ENCODE measurements at regions not wholly inside any gene's neighbourhood (a gene's known extent, or its start where the extent isn't known, plus 50 kb on each side); places are given as distances from the start of the nearest gene placed in this dataset.

GRCh38 chr7:12957487-12957886, 270.1 kb downstream of the ARL4A start:
- H3K4me3 ChIP-seq (ENCODE audit: insufficient read depth, low read length, poor library complexity, severe bottlenecking) = no peak overlapping the region
- TF ChIP-seq CTCF (IDR thresholded peaks at IDR 0.05; ENCODE audit: insufficient read depth, low read length, poor library complexity, severe bottlenecking) (no peak), EZH2phosphoT487 (conservative IDR thresholded peaks at IDR 0.05; ENCODE audit: low read length) (no peak)
- H3K27me3 ChIP-seq (ENCODE audit: low read length) = no peaks in the 10 kb centered on the region
- H3K4me2 ChIP-seq (ENCODE audit: low read depth, low read length, poor library complexity, severe bottlenecking) = no peak overlapping the region
- H3K79me2 ChIP-seq (ENCODE audit: insufficient read depth, low read length) = no peaks in the 10 kb centered on the region
- no peak overlapping the region for H2AFZ ChIP-seq (ENCODE audit: low read depth, low read length, severe bottlenecking)
- H3K9me2 ChIP-seq (replicated peaks; ENCODE audit: insufficient read depth, low read length) = no peaks in the 10 kb centered on the region
- H4K20me1 ChIP-seq (ENCODE audit: low read depth, low read length) = no peaks in the 10 kb centered on the region
- no peak overlapping the region for H3K9ac ChIP-seq (ENCODE audit: low read length)
- H3F3A ChIP-seq (ENCODE audit: insufficient read depth) = no peaks in the 10 kb centered on the region
- no peaks in the 10 kb centered on the region for H3K36me3 ChIP-seq (ENCODE audit: low read length)
- H3K27ac ChIP-seq (ENCODE audit: low read depth, low read length) = no peak overlapping the region
- H3K9me3 ChIP-seq (ENCODE audit: insufficient read depth, low read length) = no peaks in the 10 kb centered on the region

GRCh38 chr7:12961910-12962480, 274.6 kb downstream of the ARL4A start:
- Histone ChIP-seq H3F3A (ENCODE audit: insufficient read depth) (no peaks in the 10 kb centered on the region), H3K79me2 (ENCODE audit: insufficient read depth, low read length) (no peaks in the 10 kb centered on the region), H4K20me1 (ENCODE audit: low read depth, low read length) (no peaks in the 10 kb centered on the region), H3K9me2 (replicated peaks; ENCODE audit: insufficient read depth, low read length) (no peaks in the 10 kb centered on the region), H3K27ac (ENCODE audit: low read depth, low read length) (no peak overlapping the region), H2AFZ (ENCODE audit: low read depth, low read length, severe bottlenecking) (no peak overlapping the region), H3K4me3 (ENCODE audit: insufficient read depth, low read length, poor library complexity, severe bottlenecking) (no peak overlapping the region), H3K9me3 (ENCODE audit: insufficient read depth, low read length) (no peaks in the 10 kb centered on the region), H3K4me2 (ENCODE audit: low read depth, low read length, poor library complexity, severe bottlenecking) (no peak overlapping the region), H3K36me3 (ENCODE audit: low read length) (no peaks in the 10 kb centered on the region), H3K9ac (ENCODE audit: low read length) (no peak overlapping the region), H3K27me3 (ENCODE audit: low read length) (no peaks in the 10 kb centered on the region)
- TF ChIP-seq EZH2phosphoT487 (conservative IDR thresholded peaks at IDR 0.05; ENCODE audit: low read length) (no peak), CTCF (IDR thresholded peaks at IDR 0.05; ENCODE audit: insufficient read depth, low read length, poor library complexity, severe bottlenecking) (no peak)

- Histone ChIP-seq H3K4me2 (ENCODE audit: low read depth, low read length, poor library complexity, severe bottlenecking) (no peak overlapping the region), H4K20me1 (ENCODE audit: low read depth, low read length) (no peaks in the 10 kb centered on the region), H3K79me2 (ENCODE audit: insufficient read depth, low read length) (no peaks in the 10 kb centered on the region), H3K4me3 (ENCODE audit: insufficient read depth, low read length, poor library complexity, severe bottlenecking) (no peak overlapping the region), H2AFZ (ENCODE audit: low read depth, low read length, severe bottlenecking) (no peak overlapping the region), H3K9me3 (ENCODE audit: insufficient read depth, low read length) (no peaks in the 10 kb centered on the region), H3K36me3 (ENCODE audit: low read length) (no peaks in the 10 kb centered on the region), H3K9ac (ENCODE audit: low read length) (no peak overlapping the region), H3K27ac (ENCODE audit: low read depth, low read length) (no peak overlapping the region), H3F3A (ENCODE audit: insufficient read depth) (no peaks in the 10 kb centered on the region), H3K9me2 (replicated peaks; ENCODE audit: insufficient read depth, low read length) (no peaks in the 10 kb centered on the region), H3K27me3 (ENCODE audit: low read length) (no peaks in the 10 kb centered on the region)
- TF ChIP-seq EZH2phosphoT487 (conservative IDR thresholded peaks at IDR 0.05; ENCODE audit: low read length) (no peak), CTCF (IDR thresholded peaks at IDR 0.05; ENCODE audit: insufficient read depth, low read length, poor library complexity, severe bottlenecking) (no peak)
Measured at GRCh38 chr7:12963435-12963834, 276.0 kb downstream of the ARL4A start.

Measured in SU-DHL-6 (cell line).